ENCODE measurements at regions not wholly inside any gene's neighbourhood (a gene's known extent, or its start where the extent isn't known, plus 50 kb on each side); places are given as distances from the start of the nearest gene placed in this dataset.
"Not testable (repeated sequence)": the region's sequence is repeated elsewhere in the genome, so short reads cannot be mapped to it uniquely, and the experiment has no call there.

DNA sequence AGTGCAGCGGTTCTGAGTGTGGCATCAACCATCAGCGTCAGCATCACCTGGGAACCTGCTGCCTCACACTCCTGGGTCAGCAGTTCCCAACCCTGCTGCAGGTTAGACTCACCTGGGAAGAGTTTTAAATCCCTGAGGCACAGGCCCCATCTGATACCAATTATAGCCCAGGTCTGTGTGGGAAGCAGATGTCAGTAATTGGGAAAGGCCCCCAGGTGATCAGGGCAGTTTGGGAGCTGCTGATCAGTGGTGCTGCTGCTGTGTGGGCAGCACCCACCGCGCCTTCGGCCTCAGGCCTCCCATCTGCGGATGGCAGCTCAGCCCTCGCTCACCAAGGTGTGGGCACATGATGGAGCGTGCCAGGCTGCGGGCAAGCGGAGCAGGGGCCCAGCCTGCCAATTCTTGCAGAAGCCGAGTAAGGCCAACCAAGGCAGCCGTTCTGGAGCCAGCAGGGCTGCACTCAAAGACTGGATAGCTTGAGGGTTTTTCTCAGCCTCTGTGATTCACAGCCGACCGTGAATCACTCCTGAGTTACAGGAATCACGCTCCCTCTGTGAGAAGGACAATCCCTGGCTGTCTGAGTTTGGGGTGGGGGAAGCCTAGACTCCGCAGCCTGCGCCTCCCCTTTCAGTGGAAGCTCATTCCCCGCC lies 155.6 kb upstream of the SFSWAP start:
- TF ChIP-seq GATA1 (IDR thresholded peaks at IDR 0.05; ENCODE audit: low read depth, low read length) (no peak), POLR2A (IDR thresholded peaks at IDR 0.05; ENCODE audit: low read length) (no peak)
- DNase-seq: no peak

DNA sequence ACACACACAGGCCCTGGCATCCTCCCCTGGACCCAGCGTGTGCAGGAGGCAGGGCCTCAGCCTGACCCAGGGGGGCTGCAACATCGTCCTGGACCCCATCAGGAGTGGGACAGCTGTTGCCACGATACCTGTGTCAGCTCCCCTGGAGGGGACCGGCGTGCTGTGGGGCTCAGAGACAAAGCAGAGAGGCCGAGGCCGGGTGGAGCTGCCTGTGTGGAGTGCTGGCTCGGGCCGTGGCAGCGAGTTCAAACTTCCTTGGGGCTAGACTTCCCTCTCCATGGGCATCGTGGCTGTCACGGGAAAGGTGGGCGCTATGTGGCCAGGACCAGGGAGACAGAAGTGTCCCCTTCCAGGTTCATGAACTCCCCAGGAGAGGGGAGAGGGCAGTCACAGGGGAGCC lies 155.0 kb upstream of the SFSWAP start:
- DNase-seq: no peak
- TF ChIP-seq GATA1 (IDR thresholded peaks at IDR 0.05; ENCODE audit: low read depth, low read length) (no peak), POLR2A (IDR thresholded peaks at IDR 0.05; ENCODE audit: low read length) (no peak)

DNA sequence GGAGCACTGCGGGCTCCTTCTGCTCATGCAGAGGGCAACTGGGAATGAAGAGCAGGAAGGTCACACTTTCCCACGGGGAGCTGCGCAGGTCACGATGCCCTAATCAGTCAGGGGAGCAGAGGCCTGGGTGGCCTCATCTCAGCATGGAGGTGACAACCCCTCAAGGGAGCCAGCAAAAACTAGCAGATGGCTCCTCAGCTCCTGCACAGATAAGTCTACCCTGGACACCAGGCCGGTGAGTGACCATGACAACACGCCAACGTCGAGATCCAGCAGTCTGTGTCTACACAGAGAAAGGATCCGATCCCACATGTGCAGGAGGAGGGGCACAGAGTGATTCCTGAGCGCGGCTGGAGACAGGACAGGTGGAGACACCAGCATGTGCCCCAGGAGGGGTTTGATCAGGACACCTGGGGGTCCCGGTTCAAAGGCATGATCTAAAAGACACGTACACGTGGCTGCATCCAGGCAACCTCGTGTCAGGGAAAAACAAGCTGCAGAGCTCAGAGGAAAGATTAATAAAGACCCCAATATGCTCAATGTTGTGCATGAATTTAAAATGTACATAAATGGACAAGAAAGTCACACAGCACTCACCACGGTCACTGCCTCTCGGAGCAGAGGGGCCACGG lies 153.7 kb upstream of the SFSWAP start:
- DNase-seq: no peak
- no peak for TF ChIP-seq GATA1 (IDR thresholded peaks at IDR 0.05; ENCODE audit: low read depth, low read length)
- TF ChIP-seq POLR2A (IDR thresholded peaks at IDR 0.05; ENCODE audit: low read length): no peak

DNA sequence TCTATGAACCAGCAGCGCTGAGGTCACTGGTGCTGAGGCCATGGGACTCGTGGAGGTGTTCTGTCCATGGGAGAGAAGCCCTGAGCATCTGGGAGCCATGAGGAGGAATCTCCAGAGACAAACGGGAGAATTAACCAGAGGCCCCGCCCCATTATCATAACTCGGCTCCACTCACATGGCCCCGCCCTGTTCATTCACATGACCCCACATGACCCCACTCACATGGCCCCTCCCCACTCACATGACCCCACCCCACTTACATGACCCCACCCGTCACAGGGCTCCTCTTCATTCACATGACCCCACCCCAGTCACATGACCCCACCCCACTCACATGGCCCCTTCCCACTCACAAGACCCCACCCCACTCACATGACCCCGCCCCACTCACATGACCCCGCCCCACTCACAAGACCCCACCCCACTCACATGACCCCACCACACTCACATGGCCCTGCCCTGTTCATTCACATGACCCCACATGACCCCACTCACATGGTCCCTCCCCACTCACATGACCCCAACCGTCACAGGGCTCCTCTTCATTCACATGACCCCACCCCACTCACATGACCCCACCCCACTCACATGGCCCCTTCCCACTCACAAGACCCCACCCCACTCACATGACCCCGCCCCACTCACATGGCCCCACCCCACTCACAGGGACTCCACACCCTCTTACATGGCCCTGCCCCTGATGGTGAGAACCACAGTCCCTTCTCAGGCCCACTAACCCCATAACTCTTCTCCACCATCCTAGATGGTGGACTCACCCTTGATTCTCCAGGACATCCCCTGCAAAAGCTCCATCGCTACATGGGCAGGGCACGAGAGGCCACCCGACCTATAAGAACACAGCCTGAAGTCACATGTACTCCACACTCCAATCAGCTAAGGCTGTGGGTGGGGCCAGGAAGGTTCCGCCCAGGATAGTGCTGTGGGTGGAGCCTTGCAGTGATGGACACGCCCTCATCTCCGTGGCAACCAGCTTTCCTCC lies 151.1 kb upstream of the SFSWAP start:
- TF ChIP-seq POLR2A (IDR thresholded peaks at IDR 0.05; ENCODE audit: low read length) (no peak), GATA1 (IDR thresholded peaks at IDR 0.05; ENCODE audit: low read depth, low read length) (no peak)
- peak; percentile 46 for DNase-seq

DNA sequence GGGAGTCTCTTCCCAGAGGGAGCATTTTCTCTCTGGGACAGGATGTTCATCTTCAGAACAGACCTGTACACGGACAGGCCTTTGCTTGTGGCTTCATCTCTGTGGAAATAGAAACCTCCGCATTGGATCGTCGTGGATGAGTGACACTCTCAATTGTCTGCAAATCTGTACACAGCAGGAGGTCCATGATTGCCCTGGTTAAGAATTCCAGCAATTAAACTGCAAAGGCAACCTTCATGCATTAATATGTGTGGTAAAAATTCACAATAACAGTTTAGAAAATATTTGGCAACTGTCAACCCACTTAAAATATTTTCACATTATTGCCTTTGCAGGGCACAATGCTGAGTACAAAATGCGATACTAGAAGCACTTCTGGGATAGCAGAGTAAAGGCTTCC lies 149.8 kb upstream of the SFSWAP start:
- no peak for DNase-seq
- TF ChIP-seq POLR2A (IDR thresholded peaks at IDR 0.05; ENCODE audit: low read length) (no peak), GATA1 (IDR thresholded peaks at IDR 0.05; ENCODE audit: low read depth, low read length) (no peak)

DNA sequence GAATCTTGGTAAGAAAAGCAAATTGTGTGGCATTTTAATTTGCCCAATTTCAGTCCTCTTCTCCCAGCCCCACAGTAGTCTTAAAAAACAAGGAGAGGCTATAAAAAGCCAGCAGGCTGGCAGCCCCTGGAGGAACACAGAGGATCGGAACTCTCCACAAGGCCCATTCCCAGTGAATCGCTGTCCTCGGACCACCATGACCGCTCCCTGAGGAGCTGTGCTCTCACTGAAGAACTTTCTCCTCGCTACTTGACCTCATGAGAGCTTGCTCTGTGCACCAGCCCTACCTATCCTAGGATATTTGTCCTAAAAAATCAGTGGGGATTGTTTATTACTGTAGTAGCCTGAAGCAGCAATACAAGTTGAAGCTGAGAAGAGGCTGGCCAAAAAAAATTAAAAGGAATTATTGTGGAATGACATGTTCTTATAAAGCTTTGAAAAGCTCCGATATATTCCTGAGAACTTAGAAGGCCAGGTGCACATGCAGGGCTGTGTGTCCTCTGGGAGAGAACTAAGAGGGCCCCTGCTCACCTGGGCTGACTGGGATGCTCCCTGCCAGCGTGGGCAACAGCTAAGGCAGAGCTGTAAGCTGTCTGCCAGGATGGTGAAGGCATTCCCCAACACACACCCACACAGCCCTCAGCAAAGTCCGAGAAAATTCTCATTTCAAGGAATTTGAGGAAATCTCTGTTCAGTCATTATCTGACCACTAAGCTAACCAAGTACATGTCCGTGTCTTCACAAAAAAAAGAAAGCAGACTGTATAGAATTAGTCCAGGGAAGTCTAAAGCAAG lies 148.8 kb upstream of the SFSWAP start:
- DNase-seq: no peak
- TF ChIP-seq POLR2A (IDR thresholded peaks at IDR 0.05; ENCODE audit: low read length) (no peak), GATA1 (IDR thresholded peaks at IDR 0.05; ENCODE audit: low read depth, low read length) (no peak)

DNA sequence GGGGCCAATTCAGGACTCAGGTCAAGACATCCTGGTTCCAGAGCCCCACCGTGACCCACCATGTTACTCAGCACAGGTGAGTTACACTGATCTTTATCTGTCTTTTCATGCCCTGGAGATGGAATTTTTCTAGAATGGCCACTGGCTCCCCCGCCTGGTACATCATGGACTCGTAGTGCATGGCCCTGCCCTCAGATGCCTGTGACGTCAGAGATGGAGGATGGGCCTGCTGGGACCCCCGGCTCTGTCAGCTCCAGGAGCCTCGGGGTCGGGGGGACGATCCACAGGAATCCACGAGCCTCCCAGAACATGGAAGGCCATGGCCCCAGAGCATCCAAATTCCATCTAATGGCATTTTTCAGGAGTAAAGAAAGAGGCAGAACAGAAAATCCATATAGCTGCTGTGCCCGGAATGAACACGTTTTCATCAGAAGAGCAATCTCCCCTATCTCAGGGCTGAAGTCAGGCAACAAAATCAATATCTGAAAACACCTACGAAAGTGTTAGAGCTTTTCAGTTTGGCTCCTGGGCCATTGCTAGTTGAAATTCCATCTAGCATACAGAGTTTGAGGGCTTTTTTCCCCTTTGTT lies 146.7 kb upstream of the SFSWAP start:
- DNase-seq: not testable (repeated sequence)

DNA sequence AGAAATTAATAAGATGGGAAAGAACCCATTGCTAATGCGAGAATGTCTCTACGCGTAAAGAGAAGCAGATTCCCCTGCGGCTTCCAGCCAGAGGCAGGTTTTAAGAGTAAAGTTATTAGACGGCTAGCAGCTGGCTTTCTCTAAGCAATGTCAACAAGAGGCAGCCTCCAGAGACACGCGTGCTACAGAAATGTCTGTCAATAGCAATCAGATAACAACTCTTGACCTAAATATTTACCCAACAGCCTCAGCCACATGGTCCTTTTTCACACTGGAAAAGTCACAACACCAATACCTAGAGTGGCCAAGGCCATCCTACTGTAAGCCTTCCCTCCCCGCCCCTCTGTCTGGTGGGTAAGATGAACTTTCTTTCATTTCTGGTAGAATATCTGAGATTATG lies 146.0 kb upstream of the SFSWAP start:
- TF ChIP-seq GATA1 (IDR thresholded peaks at IDR 0.05; ENCODE audit: low read depth, low read length): no peak
- no peak for TF ChIP-seq POLR2A (IDR thresholded peaks at IDR 0.05; ENCODE audit: low read length)
- no peak for DNase-seq

DNA sequence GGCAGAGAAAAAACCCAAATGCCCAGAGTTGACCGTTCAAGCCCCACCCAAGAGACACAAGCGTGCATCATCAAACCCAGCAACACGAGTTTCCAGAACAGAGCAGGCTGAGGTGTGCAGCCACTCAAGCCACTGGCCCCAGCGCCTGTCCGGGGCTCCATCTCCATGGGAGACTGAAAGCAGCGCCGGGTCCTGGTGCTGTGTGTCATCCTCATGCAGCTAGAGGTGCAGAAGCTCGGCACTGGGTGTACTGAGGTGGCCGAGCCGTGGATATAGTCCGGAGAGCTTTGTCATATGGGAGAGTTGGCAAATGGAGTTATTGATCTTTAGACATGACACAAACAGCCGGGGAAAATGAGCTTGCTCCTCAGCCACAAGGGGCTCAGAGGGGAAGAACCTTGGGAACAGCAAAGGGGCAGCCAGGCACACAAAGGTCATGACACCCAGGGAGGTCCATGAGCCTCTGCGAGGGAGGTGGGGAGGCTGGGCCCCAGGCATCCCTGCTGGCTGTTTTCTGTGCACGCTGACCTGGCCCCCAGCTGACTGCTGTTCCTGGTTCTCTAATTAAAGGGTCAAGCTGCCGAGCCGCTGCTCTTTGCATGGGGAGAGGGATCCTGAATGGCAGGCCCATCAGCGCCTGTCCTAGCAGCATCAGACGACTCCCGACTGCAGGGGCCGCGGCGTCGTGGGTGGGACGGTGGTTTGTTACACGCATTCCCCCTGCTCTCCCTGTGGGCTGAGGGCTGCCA lies 145.4 kb upstream of the SFSWAP start:
- DNase-seq: no peak
- TF ChIP-seq POLR2A (IDR thresholded peaks at IDR 0.05; ENCODE audit: low read length): no peak
- TF ChIP-seq GATA1 (IDR thresholded peaks at IDR 0.05; ENCODE audit: low read depth, low read length): no peak

DNA sequence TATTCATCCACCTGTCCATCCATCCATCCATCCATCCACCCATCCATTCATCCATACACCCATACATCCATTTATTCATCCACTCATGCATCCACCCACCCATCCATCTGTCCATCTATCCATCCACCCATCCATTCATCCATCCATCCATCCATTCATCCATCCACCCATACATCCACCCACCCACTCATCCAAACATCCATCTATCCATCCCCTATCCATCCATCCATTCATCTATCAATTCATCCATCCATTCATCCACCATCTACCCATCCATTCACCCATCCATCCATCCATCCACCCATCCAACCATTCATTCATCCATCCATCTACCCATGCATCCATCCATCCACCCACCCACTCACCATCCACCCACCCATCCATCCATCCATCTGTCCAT lies 142.6 kb upstream of the SFSWAP start:
- no peak for DNase-seq
- TF ChIP-seq POLR2A (IDR thresholded peaks at IDR 0.05; ENCODE audit: low read length): no peak
- TF ChIP-seq GATA1 (IDR thresholded peaks at IDR 0.05; ENCODE audit: low read depth, low read length): no peak

DNA sequence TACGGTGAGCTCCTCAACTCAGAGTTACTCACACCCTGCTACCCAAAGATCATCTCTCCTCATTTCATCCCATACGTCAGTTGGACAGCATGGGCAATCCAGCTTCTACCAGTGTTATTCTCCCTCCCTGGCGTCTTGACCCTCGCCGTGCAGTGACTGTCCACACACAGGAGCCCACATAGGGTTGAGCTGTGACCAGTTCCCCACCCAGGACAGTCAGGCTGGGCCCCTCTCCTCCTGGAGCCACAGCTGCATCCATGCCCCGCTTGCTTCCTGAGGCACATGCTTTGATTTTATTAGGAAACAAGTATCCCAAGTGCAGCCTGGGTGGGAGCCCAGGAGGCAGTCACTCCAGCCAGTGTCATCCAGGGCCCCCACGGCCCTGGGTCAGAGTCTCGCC lies 140.3 kb upstream of the SFSWAP start:
- TF ChIP-seq POLR2A (IDR thresholded peaks at IDR 0.05; ENCODE audit: low read length) (no peak), GATA1 (IDR thresholded peaks at IDR 0.05; ENCODE audit: low read depth, low read length) (no peak)
- DNase-seq: no peak

DNA sequence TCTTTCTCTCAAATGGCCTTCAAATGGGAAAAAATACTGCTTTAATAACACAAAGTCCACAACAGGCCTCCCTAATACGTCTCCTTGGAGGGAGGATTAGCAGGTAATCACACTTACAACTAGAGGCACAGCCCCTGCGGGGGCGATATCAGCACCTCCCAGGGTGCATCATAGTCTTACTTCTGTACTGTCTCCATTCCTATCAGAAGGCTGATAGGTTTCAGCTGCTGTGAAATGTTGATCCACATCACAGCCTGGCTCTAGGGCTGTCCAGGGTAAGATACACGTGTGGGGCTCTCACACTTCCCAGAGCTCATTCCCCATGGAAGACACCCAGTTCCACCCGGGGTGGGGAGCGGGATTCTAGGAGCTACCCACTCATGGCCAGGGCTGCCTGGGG lies 139.1 kb upstream of the SFSWAP start:
- DNase-seq: no peak
- TF ChIP-seq GATA1 (IDR thresholded peaks at IDR 0.05; ENCODE audit: low read depth, low read length) (no peak), POLR2A (IDR thresholded peaks at IDR 0.05; ENCODE audit: low read length) (no peak)

DNA sequence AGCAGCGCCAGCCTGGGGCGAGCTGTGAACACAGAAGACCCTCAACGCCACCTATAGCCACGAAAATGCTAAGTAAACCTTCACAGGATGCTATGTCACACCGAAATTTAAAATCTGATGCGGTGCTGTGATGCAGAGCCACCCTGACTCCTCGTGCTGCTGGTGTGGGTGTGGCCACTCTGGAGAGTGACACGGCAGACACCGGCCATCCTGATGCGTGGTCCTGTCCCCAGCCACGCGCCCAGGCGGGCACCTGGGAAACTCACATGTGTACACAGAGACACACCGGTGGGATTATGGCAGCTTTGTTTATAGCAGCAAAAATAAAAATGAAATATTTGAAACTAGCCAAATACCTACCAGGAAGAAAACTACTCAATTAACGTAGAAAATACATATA lies 138.3 kb upstream of the SFSWAP start:
- no peak for DNase-seq
- TF ChIP-seq POLR2A (IDR thresholded peaks at IDR 0.05; ENCODE audit: low read length) (no peak), GATA1 (IDR thresholded peaks at IDR 0.05; ENCODE audit: low read depth, low read length) (no peak)
